ENCODE measurements at regions not wholly inside any gene's neighbourhood (a gene's known extent, or its start where the extent isn't known, plus 50 kb on each side); places are given as distances from the start of the nearest gene placed in this dataset.

DNA sequence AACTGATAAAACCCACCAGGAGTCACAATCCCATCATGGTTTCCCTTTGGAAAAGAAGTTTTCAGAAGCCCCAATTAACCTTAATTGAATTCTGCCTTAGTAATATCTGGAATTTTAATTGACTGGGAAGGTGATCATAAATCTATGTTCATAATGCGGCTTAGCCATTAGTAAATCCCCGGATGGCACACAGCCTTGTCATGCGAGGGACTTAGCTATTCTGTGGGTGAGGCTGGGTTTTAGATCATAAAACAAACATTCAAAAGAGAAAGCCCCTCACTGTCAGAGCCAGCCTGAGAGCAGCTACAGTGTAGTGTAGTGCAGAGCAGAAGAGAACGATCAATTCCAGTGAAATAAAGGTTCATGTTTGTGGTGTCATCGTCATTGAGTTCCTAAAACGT lies 124.0 kb upstream of the NOCT start:
- DNase-seq (ENCODE audit: low read depth), result no peak
- no peak overlapping the region for H3K4me3 ChIP-seq (ENCODE audit: control insufficient read depth, low read depth, low read length)
- TF ChIP-seq, protein P1, sequence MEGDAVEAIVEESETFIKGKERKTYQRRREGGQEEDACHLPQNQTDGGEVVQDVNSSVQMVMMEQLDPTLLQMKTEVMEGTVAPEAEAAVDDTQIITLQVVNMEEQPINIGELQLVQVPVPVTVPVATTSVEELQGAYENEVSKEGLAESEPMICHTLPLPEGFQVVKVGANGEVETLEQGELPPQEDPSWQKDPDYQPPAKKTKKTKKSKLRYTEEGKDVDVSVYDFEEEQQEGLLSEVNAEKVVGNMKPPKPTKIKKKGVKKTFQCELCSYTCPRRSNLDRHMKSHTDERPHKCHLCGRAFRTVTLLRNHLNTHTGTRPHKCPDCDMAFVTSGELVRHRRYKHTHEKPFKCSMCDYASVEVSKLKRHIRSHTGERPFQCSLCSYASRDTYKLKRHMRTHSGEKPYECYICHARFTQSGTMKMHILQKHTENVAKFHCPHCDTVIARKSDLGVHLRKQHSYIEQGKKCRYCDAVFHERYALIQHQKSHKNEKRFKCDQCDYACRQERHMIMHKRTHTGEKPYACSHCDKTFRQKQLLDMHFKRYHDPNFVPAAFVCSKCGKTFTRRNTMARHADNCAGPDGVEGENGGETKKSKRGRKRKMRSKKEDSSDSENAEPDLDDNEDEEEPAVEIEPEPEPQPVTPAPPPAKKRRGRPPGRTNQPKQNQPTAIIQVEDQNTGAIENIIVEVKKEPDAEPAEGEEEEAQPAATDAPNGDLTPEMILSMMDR (conservative IDR thresholded peaks at IDR 0.05; ENCODE audit: control insufficient read depth, insufficient read depth, low read depth, low read length), result no peak

DNA sequence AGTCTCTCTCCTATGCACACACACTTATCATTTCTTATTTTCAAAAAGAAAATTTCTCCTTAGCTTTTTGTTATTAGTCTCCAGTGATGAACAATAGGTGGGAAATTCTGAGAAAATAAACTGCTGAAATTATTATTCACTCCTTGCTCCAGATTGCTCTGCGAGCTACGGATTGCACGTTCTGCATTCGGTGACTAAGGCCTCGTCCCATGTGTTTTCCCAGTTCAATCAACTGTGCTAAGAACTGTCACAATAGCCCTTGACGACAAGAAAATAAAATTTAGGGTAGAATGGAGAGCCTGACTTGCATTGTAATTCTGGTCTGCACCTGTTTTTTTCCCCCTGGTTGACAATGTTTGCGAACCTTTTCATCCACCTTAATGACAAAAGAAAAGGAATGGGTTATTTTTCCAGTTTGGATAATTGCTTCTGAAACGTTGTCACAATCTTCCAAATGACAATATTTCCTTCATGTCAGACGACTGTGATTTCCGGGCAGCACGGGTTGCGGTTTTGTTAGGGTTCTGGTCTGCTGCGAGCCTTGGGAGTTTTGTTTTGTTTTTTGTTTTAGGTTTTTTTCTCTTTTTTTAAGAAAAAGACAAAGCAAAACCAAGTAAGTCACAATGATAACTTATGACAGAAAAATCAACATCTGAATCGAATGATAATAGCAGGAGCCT lies 124.5 kb upstream of the NOCT start:
- TF ChIP-seq, protein P1 (conservative IDR thresholded peaks at IDR 0.05; ENCODE audit: control insufficient read depth, insufficient read depth, low read depth, low read length), result no peak
- DNase-seq (ENCODE audit: low read depth), result no peak
- no peak overlapping the region for H3K4me3 ChIP-seq (ENCODE audit: control insufficient read depth, low read depth, low read length)

DNA sequence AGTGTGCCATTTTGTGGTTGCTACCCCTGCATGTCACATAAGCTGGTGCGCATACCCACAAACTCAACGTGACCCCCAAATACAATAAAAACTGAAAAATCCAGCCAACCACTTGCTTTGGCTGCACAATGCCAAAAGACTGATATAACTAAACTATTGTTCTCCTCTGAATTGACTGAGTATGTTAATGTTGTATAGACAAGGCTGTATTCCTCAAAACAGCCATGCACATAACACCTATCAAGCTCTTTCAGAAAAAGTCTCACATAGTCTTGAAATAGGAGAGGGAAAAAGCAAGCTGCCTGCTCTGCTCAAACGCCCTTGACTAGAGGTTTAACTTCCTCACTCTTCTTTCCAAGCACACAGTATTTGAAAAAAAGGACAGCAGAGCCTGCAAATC lies 126.4 kb upstream of the NOCT start:
- no peak overlapping the region for H3K4me3 ChIP-seq (ENCODE audit: control insufficient read depth, low read depth, low read length)
- TF ChIP-seq, protein P1 (conservative IDR thresholded peaks at IDR 0.05; ENCODE audit: control insufficient read depth, insufficient read depth, low read depth, low read length), result no peak
- no peak for DNase-seq (ENCODE audit: low read depth)

DNA sequence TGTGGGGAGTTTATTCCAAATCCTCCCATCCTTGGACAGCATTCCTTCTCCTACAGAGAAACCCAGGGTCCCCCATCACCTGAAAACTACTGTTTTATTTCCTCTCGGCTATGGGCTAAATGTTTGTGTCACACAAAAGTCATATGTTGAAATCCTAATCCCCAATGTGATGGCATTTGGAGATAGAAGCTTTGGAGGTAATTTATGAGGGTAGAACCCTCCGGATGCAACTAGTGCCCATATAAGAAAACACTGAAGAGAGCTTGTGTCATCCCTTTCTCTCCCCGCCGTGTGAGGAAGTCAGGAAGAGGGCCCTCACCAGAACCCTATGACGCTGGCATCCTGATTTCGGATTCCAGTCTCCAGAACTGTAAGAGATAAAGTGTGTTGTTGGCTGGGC lies 127.8 kb upstream of the NOCT start:
- TF ChIP-seq, protein P1 (conservative IDR thresholded peaks at IDR 0.05; ENCODE audit: control insufficient read depth, insufficient read depth, low read depth, low read length), result no peak
- DNase-seq (ENCODE audit: low read depth), result no peak
- no peak overlapping the region for H3K4me3 ChIP-seq (ENCODE audit: control insufficient read depth, low read depth, low read length)

DNA sequence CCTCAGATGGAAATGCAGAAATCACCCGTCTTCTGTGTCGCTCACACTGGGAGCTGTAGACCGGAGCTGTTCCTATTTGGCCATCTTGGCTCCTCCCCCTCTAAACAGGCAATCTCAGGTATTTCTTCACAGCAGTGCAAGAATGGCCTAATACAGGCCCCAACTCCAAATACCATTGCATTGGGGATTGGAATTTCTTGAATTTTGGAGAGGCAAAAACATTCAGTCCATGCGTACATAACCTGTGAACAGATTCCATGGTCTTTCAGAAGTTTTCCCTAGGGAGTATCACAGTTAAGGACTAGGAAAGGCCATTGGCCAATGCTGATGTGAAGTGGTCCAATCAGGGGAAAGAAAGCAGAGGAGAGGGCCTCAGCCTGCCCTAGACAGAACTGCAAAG lies 128.2 kb upstream of the NOCT start:
- TF ChIP-seq, protein P1 (conservative IDR thresholded peaks at IDR 0.05; ENCODE audit: control insufficient read depth, insufficient read depth, low read depth, low read length), result no peak
- no peak overlapping the region for H3K4me3 ChIP-seq (ENCODE audit: control insufficient read depth, low read depth, low read length)
- DNase-seq (ENCODE audit: low read depth), result no peak

DNA sequence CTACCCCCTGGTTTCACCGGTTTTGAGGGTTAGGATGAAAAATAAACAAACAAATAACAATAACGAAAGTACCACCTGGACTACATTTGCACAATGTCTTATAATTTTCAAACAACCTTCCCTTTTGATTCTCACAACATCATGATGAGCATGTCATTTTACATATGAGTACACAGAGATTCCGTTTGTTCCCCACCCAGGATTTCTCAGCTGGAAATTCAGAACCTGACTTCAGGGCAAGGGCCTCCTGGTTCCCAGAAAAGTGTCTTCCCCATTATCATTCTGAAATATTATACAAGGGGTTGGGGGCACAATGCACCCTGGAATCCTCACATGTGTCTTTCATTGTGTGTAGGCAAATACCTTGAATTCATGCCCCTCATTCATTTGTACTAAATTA lies 135.8 kb upstream of the NOCT start:
- H3K4me3 ChIP-seq (ENCODE audit: control insufficient read depth, low read depth, low read length), result no peak overlapping the region
- TF ChIP-seq, protein P1 (conservative IDR thresholded peaks at IDR 0.05; ENCODE audit: control insufficient read depth, insufficient read depth, low read depth, low read length), result no peak

More for the DNA sequence above, 135.8 kb upstream of the NOCT start:
- DNase-seq (ENCODE audit: low read depth), result no peak

Measured in fibroblast of mammary gland (primary cell).